ENCODE measurements at regions not wholly inside any gene's neighbourhood (a gene's known extent, or its start where the extent isn't known, plus 50 kb on each side); places are given as distances from the start of the nearest gene placed in this dataset.
"Not testable (repeated sequence)": the region's sequence is repeated elsewhere in the genome, so short reads cannot be mapped to it uniquely, and the experiment has no call there.

DNA sequence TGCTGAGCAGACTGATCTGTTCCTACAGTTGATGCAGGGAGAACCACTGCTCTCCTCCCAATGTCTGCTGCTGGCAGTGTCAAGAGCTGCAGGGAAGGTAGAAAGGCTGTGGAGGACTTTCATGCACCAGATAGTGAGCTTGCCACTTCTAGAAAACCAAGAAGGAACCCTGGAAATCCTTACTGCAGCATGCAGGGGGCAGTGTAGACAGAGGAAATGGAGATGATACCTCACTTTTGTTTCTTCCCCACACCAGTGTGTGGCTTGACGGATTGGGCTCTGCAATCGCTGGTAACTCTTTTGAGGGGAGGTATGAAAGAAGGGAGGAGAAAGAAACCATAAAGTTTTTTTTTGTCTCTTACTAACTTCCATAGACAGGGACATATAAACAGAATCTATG is 480.7 kb downstream of the DMAC1 start:
- H3K27me3 Mint-ChIP-seq: peaks cover 10 to 18% of the 10 kb centered on the region in 2 donors
- CTCF ChIA-PET: no interaction called here

DNA sequence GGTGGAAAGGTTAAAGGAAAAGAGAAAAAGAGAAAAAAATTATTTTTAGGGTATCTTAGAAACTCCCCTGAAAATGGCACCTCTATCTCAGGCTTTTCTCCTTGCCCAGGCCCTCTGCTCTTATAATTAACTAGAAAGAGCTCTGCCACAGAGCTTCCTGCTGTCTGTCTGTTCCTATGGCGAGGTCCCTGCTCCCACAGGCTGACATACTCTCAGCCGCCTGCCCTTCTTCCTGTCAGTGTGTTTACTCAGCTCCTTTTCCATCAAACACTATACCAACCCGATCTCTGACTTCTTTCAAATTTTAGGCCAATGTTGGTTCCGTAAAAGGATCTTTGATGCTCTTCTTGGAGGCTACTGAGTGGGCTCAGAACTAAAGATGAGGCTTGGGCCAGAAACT is 482.6 kb downstream of the DMAC1 start:
- CTCF ChIA-PET: no interaction called here
- peaks cover 0 to 13% (median 0%) of the 10 kb centered on the region in 3 donors for H3K36me3 Mint-ChIP-seq

More for the DNA sequence above, 480.7 kb downstream of the DMAC1 start:
- H3K4me1 ChIP-seq (ENCODE audit: insufficient read depth, low read length): no peaks in the 10 kb centered on the region
- Mint-ChIP-seq H3K36me3 (peaks cover 0 to under 1% (median 0%) of the 10 kb centered on the region in 3 donors), H3K4me1 (no peaks in the 10 kb centered on the region), H3K9me3 (peaks cover 4 to 13% (median 10%) of the 10 kb centered on the region in 5 donors), H3K27ac (no peak overlapping the region), H3K4me3 (no peak overlapping the region)
- no peaks in the 10 kb centered on the region for H3K27me3 ChIP-seq (ENCODE audit: insufficient read depth, low read length, poor library complexity, severe bottlenecking)
- no peak overlapping the region for H3K4me3 ChIP-seq (ENCODE audit: low read length)
- DNase-seq: no peak
- H3K36me3 ChIP-seq (ENCODE audit: insufficient read depth, low read length): no peaks in the 10 kb centered on the region
- POLR2A ChIA-PET: no interaction called here
- no peaks in the 10 kb centered on the region for H3K9me3 ChIP-seq (ENCODE audit: low read length)
- H3K27ac ChIP-seq (ENCODE audit: low read depth, low read length): no peak overlapping the region

DNA sequence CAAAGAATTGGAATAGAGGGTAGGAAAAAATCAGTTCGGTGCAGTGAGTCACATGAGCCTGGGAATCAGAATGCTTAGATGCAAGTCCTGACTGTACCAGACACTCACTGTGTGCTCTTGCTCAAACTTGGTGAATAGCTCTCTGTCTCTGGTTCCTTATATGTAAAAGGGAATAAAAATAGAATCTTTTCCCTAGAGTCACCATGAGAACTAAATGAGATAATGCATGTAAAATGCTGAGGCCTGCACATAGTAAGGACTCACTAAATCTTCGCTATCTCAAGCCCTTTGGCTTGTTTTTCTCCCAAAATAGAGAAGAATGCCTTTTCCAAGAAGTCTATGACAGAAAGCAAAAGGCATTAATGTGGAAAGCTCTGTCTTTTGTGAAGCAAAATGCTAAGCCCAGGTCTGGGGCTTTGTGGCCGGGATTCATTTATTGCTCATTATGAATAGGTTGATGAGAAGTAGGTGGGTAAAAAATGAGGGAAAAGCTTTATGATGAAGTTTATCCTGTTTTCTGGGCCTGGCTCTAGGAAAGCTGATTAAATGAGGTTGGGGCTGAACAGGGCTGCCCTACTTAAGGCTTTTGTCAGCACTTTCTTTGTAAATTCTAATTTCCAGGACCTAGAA is 483.3 kb downstream of the DMAC1 start:
- H3K4me3 ChIP-seq (ENCODE audit: low read length): no peak overlapping the region
- no peaks in the 10 kb centered on the region for H3K36me3 ChIP-seq (ENCODE audit: insufficient read depth, low read length)
- H3K27me3 ChIP-seq (ENCODE audit: insufficient read depth, low read length, poor library complexity, severe bottlenecking): no peaks in the 10 kb centered on the region
- no peak overlapping the region for H3K27ac ChIP-seq (ENCODE audit: low read depth, low read length)
- no peak overlapping the region for H3K27ac Mint-ChIP-seq
- H3K4me1 Mint-ChIP-seq: no peaks in the 10 kb centered on the region
- no peak overlapping the region for H3K4me3 Mint-ChIP-seq
- ChIA-PET CTCF (no interaction called here), POLR2A (no interaction called here)
- no peak for DNase-seq
- H3K36me3 Mint-ChIP-seq: peaks cover 0 to 13% (median 0%) of the 10 kb centered on the region in 3 donors
- peaks cover 10 to 21% of the 10 kb centered on the region in 2 donors for H3K27me3 Mint-ChIP-seq
- H3K9me3 ChIP-seq (ENCODE audit: low read length): peaks cover 3% of the 10 kb centered on the region
- H3K9me3 Mint-ChIP-seq: peaks cover 20 to 35% (median 30%) of the 10 kb centered on the region in 5 donors
- H3K4me1 ChIP-seq (ENCODE audit: insufficient read depth, low read length): no peaks in the 10 kb centered on the region

More for the DNA sequence above, 482.6 kb downstream of the DMAC1 start:
- Mint-ChIP-seq H3K27ac (no peak overlapping the region), H3K4me1 (no peaks in the 10 kb centered on the region), H3K27me3 (peaks cover 10 to 21% of the 10 kb centered on the region in 2 donors), H3K9me3 (peaks cover 16 to 30% (median 27%) of the 10 kb centered on the region in 5 donors), H3K4me3 (no peak overlapping the region)
- no peaks in the 10 kb centered on the region for H3K36me3 ChIP-seq (ENCODE audit: insufficient read depth, low read length)
- H3K9me3 ChIP-seq (ENCODE audit: low read length): peaks cover 3% of the 10 kb centered on the region
- no peak overlapping the region for H3K27ac ChIP-seq (ENCODE audit: low read depth, low read length)
- POLR2A ChIA-PET: no interaction called here
- DNase-seq: no peak
- no peaks in the 10 kb centered on the region for H3K4me1 ChIP-seq (ENCODE audit: insufficient read depth, low read length)
- H3K27me3 ChIP-seq (ENCODE audit: insufficient read depth, low read length, poor library complexity, severe bottlenecking): no peaks in the 10 kb centered on the region
- no peak overlapping the region for H3K4me3 ChIP-seq (ENCODE audit: low read length)

DNA sequence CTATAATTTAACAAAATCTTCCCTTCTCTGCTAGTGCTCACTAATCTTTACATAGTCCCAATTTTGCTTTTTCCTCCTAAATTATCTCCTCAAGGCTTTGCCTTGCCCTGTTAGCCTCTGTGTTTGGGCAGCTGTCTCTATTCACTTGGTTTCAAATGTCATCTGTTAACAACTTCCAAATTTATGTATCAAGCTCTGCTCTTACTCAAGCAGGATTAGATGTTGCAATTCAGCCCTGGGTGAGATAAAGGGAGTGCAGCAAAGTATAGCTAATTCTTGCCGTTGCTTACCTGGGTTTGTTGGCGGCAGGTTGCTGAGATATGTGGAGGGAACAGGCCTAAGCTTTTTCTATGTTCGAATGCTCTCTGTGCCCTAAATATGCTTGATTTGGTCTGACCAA is 483.8 kb downstream of the DMAC1 start:
- H3K4me3 ChIP-seq (ENCODE audit: low read length): no peak overlapping the region
- Mint-ChIP-seq H3K27ac (no peak overlapping the region), H3K4me3 (no peak overlapping the region), H3K36me3 (peaks cover 0 to 13% (median 0%) of the 10 kb centered on the region in 3 donors), H3K4me1 (no peaks in the 10 kb centered on the region), H3K27me3 (peaks cover 10 to 21% of the 10 kb centered on the region in 2 donors), H3K9me3 (peaks cover 25 to 41% (median 35%) of the 10 kb centered on the region in 5 donors)
- H3K27ac ChIP-seq (ENCODE audit: low read depth, low read length): no peak overlapping the region
- H3K4me1 ChIP-seq (ENCODE audit: insufficient read depth, low read length): no peaks in the 10 kb centered on the region
- H3K27me3 ChIP-seq (ENCODE audit: insufficient read depth, low read length, poor library complexity, severe bottlenecking): no peaks in the 10 kb centered on the region
- no peaks in the 10 kb centered on the region for H3K36me3 ChIP-seq (ENCODE audit: insufficient read depth, low read length)
- no peak for DNase-seq
- peaks cover 3% of the 10 kb centered on the region for H3K9me3 ChIP-seq (ENCODE audit: low read length)
- ChIA-PET POLR2A (no interaction called here), CTCF (no interaction called here)

GRCh38 chr9:7315116-7315515 is 484.5 kb downstream of the DMAC1 start:
- ChIA-PET CTCF (no interaction called here), POLR2A (no interaction called here)
- peaks cover 0 to 14% (median 0%) of the 10 kb centered on the region in 3 donors for H3K36me3 Mint-ChIP-seq
- H3K9me3 Mint-ChIP-seq: peaks cover 28 to 45% (median 41%) of the 10 kb centered on the region in 5 donors
- H3K4me1 ChIP-seq (ENCODE audit: insufficient read depth, low read length): no peaks in the 10 kb centered on the region
- H3K4me3 Mint-ChIP-seq: no peak overlapping the region
- H3K4me1 Mint-ChIP-seq: no peaks in the 10 kb centered on the region
- no peak overlapping the region for H3K4me3 ChIP-seq (ENCODE audit: low read length)
- H3K27me3 ChIP-seq (ENCODE audit: insufficient read depth, low read length, poor library complexity, severe bottlenecking): no peaks in the 10 kb centered on the region
- no peaks in the 10 kb centered on the region for H3K36me3 ChIP-seq (ENCODE audit: insufficient read depth, low read length)
- H3K27me3 Mint-ChIP-seq: peaks cover 10 to 21% of the 10 kb centered on the region in 2 donors
- H3K27ac Mint-ChIP-seq: no peak overlapping the region
- H3K27ac ChIP-seq (ENCODE audit: low read depth, low read length): no peak overlapping the region
- H3K9me3 ChIP-seq (ENCODE audit: low read length): peaks cover 3% of the 10 kb centered on the region
- no peak for DNase-seq

DNA sequence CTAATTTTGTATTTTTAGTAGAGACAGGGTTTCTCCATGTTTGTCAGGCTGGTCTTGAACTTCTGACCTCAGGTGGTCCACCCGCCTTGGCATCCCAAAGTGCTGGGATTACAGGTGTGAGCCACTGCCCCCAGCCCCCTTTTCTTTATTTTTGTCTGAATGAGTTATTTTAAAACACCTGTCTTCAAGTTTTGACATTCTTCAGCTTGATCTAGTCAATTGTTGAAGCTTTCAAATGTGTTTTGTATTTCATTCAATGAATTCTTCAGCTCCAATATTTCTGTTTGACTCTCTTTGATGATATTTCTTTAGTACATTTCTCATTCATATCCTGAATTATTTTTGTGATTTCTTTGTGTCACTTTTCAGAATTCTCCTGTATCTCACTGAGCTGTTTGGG is 486.2 kb downstream of the DMAC1 start:
- no peaks in the 10 kb centered on the region for H3K4me1 ChIP-seq (ENCODE audit: insufficient read depth, low read length)
- peaks cover 38 to 62% (median 57%) of the 10 kb centered on the region in 5 donors for H3K9me3 Mint-ChIP-seq
- H3K36me3 Mint-ChIP-seq: peaks cover 0 to 18% (median 0%) of the 10 kb centered on the region in 3 donors
- H3K4me1 Mint-ChIP-seq: no peaks in the 10 kb centered on the region
- no peak overlapping the region for H3K4me3 ChIP-seq (ENCODE audit: low read length)
- ChIA-PET POLR2A (no interaction called here), CTCF (no interaction called here)
- H3K27me3 ChIP-seq (ENCODE audit: insufficient read depth, low read length, poor library complexity, severe bottlenecking): no peaks in the 10 kb centered on the region
- peaks cover 3% of the 10 kb centered on the region for H3K9me3 ChIP-seq (ENCODE audit: low read length)
- no peaks in the 10 kb centered on the region for H3K36me3 ChIP-seq (ENCODE audit: insufficient read depth, low read length)
- no peak overlapping the region for H3K27ac ChIP-seq (ENCODE audit: low read depth, low read length)
- no peak overlapping the region for H3K27ac Mint-ChIP-seq
- peaks cover 6 to 18% of the 10 kb centered on the region in 2 donors for H3K27me3 Mint-ChIP-seq
- H3K4me3 Mint-ChIP-seq: no peak overlapping the region
- no peak for DNase-seq

DNA sequence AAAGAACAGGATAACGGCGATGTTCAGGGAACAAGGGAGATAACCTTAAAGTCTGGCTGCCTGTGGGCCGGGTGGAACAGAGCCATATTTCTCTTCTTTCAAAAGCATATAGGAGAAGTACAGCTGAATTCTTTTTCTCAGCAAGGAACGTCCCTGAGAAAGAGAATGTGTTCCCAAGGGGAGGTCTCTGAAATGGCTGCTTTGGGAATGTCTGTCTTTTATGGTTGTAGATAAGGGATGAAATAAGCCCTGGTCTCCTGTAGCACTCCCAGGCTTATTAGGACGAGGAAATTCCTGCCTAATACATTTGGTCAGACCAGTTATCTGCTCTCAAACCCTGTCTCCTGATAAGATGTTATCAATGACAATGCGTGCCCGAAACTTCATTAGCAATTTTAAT is 490.5 kb downstream of the DMAC1 start:
- H3K36me3 ChIP-seq (ENCODE audit: insufficient read depth, low read length); DNase-seq; H3K27me3 ChIP-seq (ENCODE audit: insufficient read depth, low read length, poor library complexity, severe bottlenecking); H3K4me3 ChIP-seq (ENCODE audit: low read length); H3K27ac Mint-ChIP-seq; H3K4me1 Mint-ChIP-seq; H3K4me1 ChIP-seq (ENCODE audit: insufficient read depth, low read length); H3K27ac ChIP-seq (ENCODE audit: low read depth, low read length); POLR2A ChIA-PET; H3K4me3 Mint-ChIP-seq; CTCF ChIA-PET; H3K9me3 ChIP-seq (ENCODE audit: low read length): not testable (repeated sequence)
- Mint-ChIP-seq H3K27me3 (peaks cover 3 to 18% of the 10 kb centered on the region in 2 donors), H3K36me3 (peaks cover 0 to 18% (median 0%) of the 10 kb centered on the region in 3 donors), H3K9me3 (peaks cover 47 to 59% (median 55%) of the 10 kb centered on the region in 5 donors)

- Mint-ChIP-seq H3K4me1 (no peaks in the 10 kb centered on the region), H3K27ac (peak overlapping the region in 1 of 8 donors; percentile 82), H3K4me3 (no peak overlapping the region), H3K27me3 (peaks cover 5 to 33% of the 10 kb centered on the region in 2 donors), H3K9me3 (peaks cover 25 to 31% (median 26%) of the 10 kb centered on the region in 5 donors), H3K36me3 (peaks cover 0 to 5% (median 0%) of the 10 kb centered on the region in 3 donors)
- Histone ChIP-seq H3K4me1 (ENCODE audit: insufficient read depth, low read length) (no peaks in the 10 kb centered on the region), H3K36me3 (ENCODE audit: insufficient read depth, low read length) (no peaks in the 10 kb centered on the region), H3K27ac (ENCODE audit: low read depth, low read length) (no peak overlapping the region), H3K27me3 (ENCODE audit: insufficient read depth, low read length, poor library complexity, severe bottlenecking) (no peaks in the 10 kb centered on the region), H3K9me3 (ENCODE audit: low read length) (no peaks in the 10 kb centered on the region), H3K4me3 (ENCODE audit: low read length) (no peak overlapping the region)
- ChIA-PET CTCF (no interaction called here), POLR2A (no interaction called here)
- no peak for DNase-seq
Measured at GRCh38 chr9:7305677-7306076, 493.9 kb downstream of the DMAC1 start.

All from CD8-positive, alpha-beta memory T cell (primary cell).